Peyer's patch (tissue), 4 donors: ENCODE measurements at regions not wholly inside any gene's neighbourhood (a gene's known extent, or its start where the extent isn't known, plus 50 kb on each side); places are given as distances from the start of the nearest gene placed in this dataset.

Source experiments
- POLR2A ChIP-seq, 2 donors: fragments of 450-650 bp; IDR thresholded peaks; one replicate each; pipeline ENCODE4 v1.5.1; 2017; ENCODE audit warnings: antibody characterized with exemption in 2 of 2, mild to moderate bottlenecking in 2 of 2, moderate library complexity in 2 of 2
- TF ChIP-seq, protein P1 (sequence below), 6 experiments: fragments of 450-650 bp in 4 of 6; fragments of 200-600 bp in 2 of 6; sonication (generic) in 1 of 6; IDR thresholded peaks; one replicate each; pipeline ENCODE4 v1.5.1; 2017 to 2019; ENCODE audit warnings: antibody characterized with exemption in 6 of 6, mild to moderate bottlenecking in 3 of 6, moderate library complexity in 1 of 6

DNA sequence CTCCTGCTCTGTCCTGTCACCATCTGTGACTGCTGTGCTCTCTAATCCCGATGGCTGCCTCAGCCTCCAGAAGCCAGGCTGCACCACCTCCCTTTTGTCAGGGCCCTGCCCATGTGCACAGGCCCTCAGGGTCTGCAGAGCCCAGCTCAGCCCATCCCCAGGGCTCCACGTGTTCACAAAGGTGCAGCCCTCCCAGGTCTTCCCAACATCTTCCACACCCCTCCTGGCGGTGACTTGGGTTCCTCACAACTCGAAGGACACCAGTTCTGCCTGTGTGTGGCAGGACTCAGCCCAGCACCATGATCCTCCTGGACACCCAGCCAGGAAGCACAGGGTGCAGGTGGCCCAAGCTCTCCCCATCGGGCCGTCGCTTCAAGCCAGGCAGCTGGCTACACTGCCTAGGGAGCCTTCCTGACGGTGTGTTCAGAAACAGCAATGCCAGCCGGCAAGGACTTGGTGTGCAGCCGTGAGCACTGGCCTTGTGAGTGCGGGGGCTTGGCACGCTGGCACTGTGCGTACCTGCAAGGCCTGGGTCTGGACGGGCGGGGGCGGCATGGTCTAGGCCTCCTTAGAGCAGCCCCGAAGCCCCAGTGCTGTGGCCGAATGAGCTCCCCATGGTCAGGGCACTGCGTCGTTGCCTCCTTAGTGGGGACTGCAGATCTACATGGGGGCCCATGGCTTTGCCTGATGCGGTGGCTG, 96.1 kb downstream of the MRPL36 start:
- TF ChIP-seq POLR2A (IDR thresholded peaks at IDR 0.05) = no peak
- TF ChIP-seq, protein P1, sequence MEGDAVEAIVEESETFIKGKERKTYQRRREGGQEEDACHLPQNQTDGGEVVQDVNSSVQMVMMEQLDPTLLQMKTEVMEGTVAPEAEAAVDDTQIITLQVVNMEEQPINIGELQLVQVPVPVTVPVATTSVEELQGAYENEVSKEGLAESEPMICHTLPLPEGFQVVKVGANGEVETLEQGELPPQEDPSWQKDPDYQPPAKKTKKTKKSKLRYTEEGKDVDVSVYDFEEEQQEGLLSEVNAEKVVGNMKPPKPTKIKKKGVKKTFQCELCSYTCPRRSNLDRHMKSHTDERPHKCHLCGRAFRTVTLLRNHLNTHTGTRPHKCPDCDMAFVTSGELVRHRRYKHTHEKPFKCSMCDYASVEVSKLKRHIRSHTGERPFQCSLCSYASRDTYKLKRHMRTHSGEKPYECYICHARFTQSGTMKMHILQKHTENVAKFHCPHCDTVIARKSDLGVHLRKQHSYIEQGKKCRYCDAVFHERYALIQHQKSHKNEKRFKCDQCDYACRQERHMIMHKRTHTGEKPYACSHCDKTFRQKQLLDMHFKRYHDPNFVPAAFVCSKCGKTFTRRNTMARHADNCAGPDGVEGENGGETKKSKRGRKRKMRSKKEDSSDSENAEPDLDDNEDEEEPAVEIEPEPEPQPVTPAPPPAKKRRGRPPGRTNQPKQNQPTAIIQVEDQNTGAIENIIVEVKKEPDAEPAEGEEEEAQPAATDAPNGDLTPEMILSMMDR (IDR thresholded peaks at IDR 0.05) = no peak
